Loucy (cell line): ENCODE measurements at regions not wholly inside any gene's neighbourhood (a gene's known extent, or its start where the extent isn't known, plus 50 kb on each side); places are given as distances from the start of the nearest gene placed in this dataset.

Experiments
- H2AFZ ChIP-seq: fragments of 200-600 bp; sonication (generic); 2 replicates; pipeline ENCODE4 v1.6.0; 2016; ENCODE audit warnings: antibody characterized with exemption, mild to moderate bottlenecking, low read length, moderate library complexity
- H3F3A ChIP-seq: fragments of 200-600 bp; 2 replicates; pipeline ENCODE4 v1.6.0; 2016; ENCODE audit warnings: antibody characterized with exemption, low read depth, mild to moderate bottlenecking
- H3K27me3 ChIP-seq: fragments of 200-600 bp; sonication (generic); 2 replicates; pipeline ENCODE4 v1.6.1; 2014; ENCODE audit warnings: low read length, mild to moderate bottlenecking; ENCODE audit not compliant: insufficient read depth, poor library complexity, severe bottlenecking
- H3K36me3 ChIP-seq: fragments of 200-600 bp; sonication (generic); 2 replicates; pipeline ENCODE4 v1.6.1; 2016; ENCODE audit warnings: low read length; ENCODE audit not compliant: insufficient read depth
- H3K4me1 ChIP-seq: fragments of 200-600 bp; sonication (generic); 2 replicates; pipeline ENCODE4 v1.5.1; 2014; ENCODE audit warnings: low read length, mild to moderate bottlenecking; ENCODE audit not compliant: insufficient read depth, poor library complexity, severe bottlenecking
- H3K4me2 ChIP-seq: fragments of 200-600 bp; sonication (generic); 2 replicates; pipeline ENCODE4 v1.6.0; 2014; ENCODE audit warnings: antibody characterized with exemption, low read length, low read depth, mild to moderate bottlenecking; ENCODE audit not compliant: poor library complexity, severe bottlenecking
- H3K4me3 ChIP-seq: fragments of 200-600 bp; sonication (generic); 2 replicates; pipeline ENCODE4 v1.5.1; 2014; ENCODE audit warnings: low read length, mild to moderate bottlenecking, mixed read lengths; ENCODE audit not compliant: poor library complexity, severe bottlenecking
- H3K79me2 ChIP-seq: fragments of 200-600 bp; sonication (generic); 2 replicates; pipeline ENCODE4 v1.6.1; 2014; ENCODE audit warnings: low read length; ENCODE audit not compliant: insufficient read depth
- H3K9ac ChIP-seq: fragments of 200-600 bp; sonication (generic); 2 replicates; pipeline ENCODE4 v1.6.0; 2014; ENCODE audit warnings: mild to moderate bottlenecking, low read depth, low read length, moderate library complexity; ENCODE audit not compliant: poor library complexity, severe bottlenecking
- H3K9me2 ChIP-seq: fragments of 200-600 bp; sonication (generic); replicated peaks from 2 replicates; pipeline ENCODE4 v1.6.1; 2016; ENCODE audit warnings: low read depth, low read length, mixed read lengths
- H3K9me3 ChIP-seq: fragments of 200-600 bp; sonication (generic); 2 replicates; pipeline ENCODE4 v1.6.1; 2014; ENCODE audit warnings: mild to moderate bottlenecking, antibody characterized with exemption, low read length, low read depth; ENCODE audit not compliant: insufficient read depth
- H4K20me1 ChIP-seq: fragments of 200-600 bp; sonication (generic); 2 replicates; pipeline ENCODE4 v1.6.0; 2014; ENCODE audit warnings: antibody characterized with exemption, low read length, mild to moderate bottlenecking; ENCODE audit not compliant: insufficient read depth, poor library complexity, severe bottlenecking
- EZH2phosphoT487 ChIP-seq: fragments of 200-600 bp; IDR thresholded peaks from 2 replicates; pipeline ENCODE4 v1.6.1; 2018; ENCODE audit warnings: antibody characterized with exemption, mild to moderate bottlenecking, moderate library complexity, borderline replicate concordance
- TF ChIP-seq, protein P1 (sequence below): fragments of 200-600 bp; sonication (generic); conservative IDR thresholded peaks from 2 replicates; pipeline ENCODE4 v1.5.1; 2014; ENCODE audit warnings: mild to moderate bottlenecking, antibody characterized with exemption, low read length

DNA sequence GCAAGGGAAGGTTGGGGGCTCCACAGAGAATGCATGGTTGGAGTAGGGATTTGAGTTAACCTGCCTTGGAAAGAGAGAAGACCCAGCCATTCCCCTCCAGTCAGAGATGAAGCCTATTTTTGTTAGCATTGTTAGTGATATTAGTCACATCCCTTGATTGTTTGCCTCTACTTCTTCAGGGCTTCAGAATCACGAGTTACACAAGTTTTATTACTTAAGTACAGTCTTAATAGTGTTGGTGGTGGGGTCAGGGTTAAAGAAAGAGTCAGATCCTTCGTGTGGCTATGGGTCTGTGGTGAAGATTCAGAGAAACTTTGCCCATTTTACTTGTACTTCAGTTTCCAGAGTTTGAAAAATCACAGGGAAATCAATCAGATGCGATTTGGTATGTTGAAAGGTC is 363.1 kb downstream of the LRIG3 start:
- TF ChIP-seq, protein P1, sequence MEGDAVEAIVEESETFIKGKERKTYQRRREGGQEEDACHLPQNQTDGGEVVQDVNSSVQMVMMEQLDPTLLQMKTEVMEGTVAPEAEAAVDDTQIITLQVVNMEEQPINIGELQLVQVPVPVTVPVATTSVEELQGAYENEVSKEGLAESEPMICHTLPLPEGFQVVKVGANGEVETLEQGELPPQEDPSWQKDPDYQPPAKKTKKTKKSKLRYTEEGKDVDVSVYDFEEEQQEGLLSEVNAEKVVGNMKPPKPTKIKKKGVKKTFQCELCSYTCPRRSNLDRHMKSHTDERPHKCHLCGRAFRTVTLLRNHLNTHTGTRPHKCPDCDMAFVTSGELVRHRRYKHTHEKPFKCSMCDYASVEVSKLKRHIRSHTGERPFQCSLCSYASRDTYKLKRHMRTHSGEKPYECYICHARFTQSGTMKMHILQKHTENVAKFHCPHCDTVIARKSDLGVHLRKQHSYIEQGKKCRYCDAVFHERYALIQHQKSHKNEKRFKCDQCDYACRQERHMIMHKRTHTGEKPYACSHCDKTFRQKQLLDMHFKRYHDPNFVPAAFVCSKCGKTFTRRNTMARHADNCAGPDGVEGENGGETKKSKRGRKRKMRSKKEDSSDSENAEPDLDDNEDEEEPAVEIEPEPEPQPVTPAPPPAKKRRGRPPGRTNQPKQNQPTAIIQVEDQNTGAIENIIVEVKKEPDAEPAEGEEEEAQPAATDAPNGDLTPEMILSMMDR, result no peak
- TF ChIP-seq EZH2phosphoT487, result no peak
- H3K4me3 ChIP-seq, result no peak overlapping the region
- H3K4me2 ChIP-seq, result no peak overlapping the region
- H3K36me3 ChIP-seq, result no peaks in the 10 kb centered on the region
- no peaks in the 10 kb centered on the region for H3K79me2 ChIP-seq
- H3K9ac ChIP-seq, result no peak overlapping the region
- no peaks in the 10 kb centered on the region for H4K20me1 ChIP-seq
- no peaks in the 10 kb centered on the region for H3K27me3 ChIP-seq
- H3F3A ChIP-seq, result no peaks in the 10 kb centered on the region
- H3K9me2 ChIP-seq, result no peaks in the 10 kb centered on the region
- H2AFZ ChIP-seq, result no peak overlapping the region
- H3K4me1 ChIP-seq, result no peaks in the 10 kb centered on the region
- H3K9me3 ChIP-seq, result no peaks in the 10 kb centered on the region

DNA sequence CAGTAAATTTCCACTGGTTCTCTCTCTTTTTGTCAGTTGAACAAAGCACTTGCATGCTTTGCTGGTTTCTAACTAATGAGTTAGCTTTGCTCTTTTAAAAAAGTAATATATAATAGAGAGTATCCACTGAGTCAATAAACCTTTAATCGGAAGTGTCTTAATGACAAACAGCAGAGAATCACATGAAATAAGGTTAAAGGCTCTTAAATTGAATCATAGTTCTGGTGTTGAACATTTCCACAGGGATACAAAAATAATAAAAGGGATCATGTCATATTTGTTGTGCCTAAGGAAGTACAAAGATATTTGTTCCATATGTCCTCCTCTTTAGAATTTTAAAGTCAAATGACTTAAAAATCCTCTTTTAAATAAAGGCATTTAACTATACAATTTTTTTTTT is 362.6 kb downstream of the LRIG3 start:
- Histone ChIP-seq H3K9ac (no peak overlapping the region), H2AFZ (no peak overlapping the region), H3K4me1 (no peaks in the 10 kb centered on the region), H3K9me2 (no peaks in the 10 kb centered on the region), H3F3A (no peaks in the 10 kb centered on the region), H3K4me3 (no peak overlapping the region), H3K9me3 (no peaks in the 10 kb centered on the region), H3K27me3 (no peaks in the 10 kb centered on the region), H3K4me2 (no peak overlapping the region), H3K36me3 (no peaks in the 10 kb centered on the region), H3K79me2 (no peaks in the 10 kb centered on the region), H4K20me1 (no peaks in the 10 kb centered on the region)
- no peak for TF ChIP-seq EZH2phosphoT487
- TF ChIP-seq, protein P1, result no peak

DNA sequence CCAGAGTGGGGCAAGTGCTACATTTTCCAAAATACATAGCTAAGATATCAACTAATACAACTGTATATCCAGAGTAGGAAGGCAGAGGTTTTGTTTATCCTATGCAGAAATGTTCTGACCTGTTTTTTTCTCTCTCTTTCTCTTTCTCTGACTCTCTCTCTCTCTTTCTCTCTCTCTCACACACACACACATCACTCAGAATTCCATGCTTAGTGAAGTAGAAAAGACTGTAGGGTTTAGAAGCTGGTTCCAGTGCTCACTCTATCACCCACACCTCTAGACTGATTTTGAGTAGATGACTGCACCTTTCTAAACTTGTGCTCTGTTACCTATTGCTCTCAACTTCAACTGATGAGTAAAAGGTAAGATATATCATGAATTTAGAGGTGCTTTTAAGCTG is 356.7 kb downstream of the LRIG3 start:
- no peaks in the 10 kb centered on the region for H4K20me1 ChIP-seq
- no peak for TF ChIP-seq EZH2phosphoT487
- TF ChIP-seq, protein P1, result no peak
- no peak overlapping the region for H3K4me3 ChIP-seq
- no peaks in the 10 kb centered on the region for H3K4me1 ChIP-seq
- H3K9ac ChIP-seq, result no peak overlapping the region
- H3K4me2 ChIP-seq, result no peak overlapping the region
- no peaks in the 10 kb centered on the region for H3K9me2 ChIP-seq
- H3F3A ChIP-seq, result no peaks in the 10 kb centered on the region
- H3K36me3 ChIP-seq, result no peaks in the 10 kb centered on the region
- no peaks in the 10 kb centered on the region for H3K9me3 ChIP-seq
- H3K79me2 ChIP-seq, result no peaks in the 10 kb centered on the region
- no peaks in the 10 kb centered on the region for H3K27me3 ChIP-seq
- H2AFZ ChIP-seq, result no peak overlapping the region
